HG02840 (cell line): ENCODE measurements at regions not wholly inside any gene's neighbourhood (a gene's known extent, or its start where the extent isn't known, plus 50 kb on each side); places are given as distances from the start of the nearest gene placed in this dataset.
"Not testable (repeated sequence)": the region's sequence is repeated elsewhere in the genome, so short reads cannot be mapped to it uniquely, and the experiment has no call there.

Experiments used
- ATAC-seq: cut with Tn5 transposase; IDR thresholded peaks from one replicate; pipeline ENCODE4 v1.9.1; 2021; ENCODE audit warnings: mild to moderate bottlenecking, moderate library complexity, moderate number of reproducible peaks; ENCODE audit not compliant: unreplicated experiment, low FRiP score

DNA sequence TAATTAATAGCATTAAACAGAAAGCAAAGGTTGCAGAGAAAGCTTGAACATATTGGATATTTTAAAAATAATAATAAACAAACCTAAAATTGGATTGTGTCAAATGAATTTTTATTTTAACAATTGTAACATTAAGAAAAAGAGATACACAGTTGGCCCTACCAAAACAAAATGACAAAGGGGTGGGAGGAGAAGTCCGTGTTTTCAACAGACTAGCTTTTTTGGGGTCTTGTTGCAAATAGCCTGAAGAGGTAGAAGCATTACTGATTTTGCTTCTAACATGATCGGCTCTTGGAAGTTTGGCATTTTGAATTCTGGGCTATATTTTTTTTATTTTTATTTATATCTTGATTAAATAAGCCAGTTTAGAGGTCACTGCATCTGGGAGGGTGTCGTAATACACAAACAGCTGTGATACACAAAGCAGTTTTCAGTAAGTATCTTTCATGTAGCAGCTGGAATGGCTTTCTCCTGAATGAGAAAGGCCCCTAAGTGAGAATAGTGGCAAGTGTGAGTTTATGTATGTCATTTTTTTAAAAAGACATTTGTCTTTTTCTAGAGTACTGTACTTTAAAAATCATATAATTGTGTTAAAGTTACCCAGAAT lies 85.5 kb upstream of the ZNF217 start:
- no peak for ATAC-seq

DNA sequence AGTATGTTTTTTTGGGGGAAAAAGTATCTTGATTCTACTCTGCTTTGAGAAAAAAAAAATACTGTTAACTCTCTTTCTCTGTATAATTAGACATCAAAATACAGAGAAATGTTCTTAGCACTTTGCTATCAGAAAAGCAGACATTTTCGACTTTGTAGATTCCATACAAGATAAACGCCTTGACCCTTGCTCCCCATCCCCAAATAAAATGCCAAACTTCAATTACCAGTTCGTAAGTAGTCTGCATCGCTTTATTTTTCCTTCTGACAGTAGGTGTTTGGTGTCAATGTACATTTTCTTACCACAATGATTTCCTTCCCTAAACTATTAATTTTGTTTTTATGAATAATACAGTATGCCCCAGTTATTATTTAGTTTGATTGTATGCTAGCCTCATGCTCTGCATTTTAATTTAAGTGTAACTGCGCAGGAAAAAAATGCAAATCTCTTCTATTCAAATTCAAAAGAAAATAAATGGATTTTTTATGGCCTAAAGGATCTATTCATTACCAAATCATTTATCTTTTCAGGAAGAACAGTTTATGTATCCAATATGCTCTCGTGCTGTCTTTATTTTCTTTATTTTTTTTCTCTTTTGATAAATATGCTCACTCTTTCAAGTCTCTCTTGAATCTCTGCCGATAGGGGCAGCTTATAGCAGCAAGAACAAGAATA lies 84.8 kb upstream of the ZNF217 start:
- no peak for ATAC-seq

DNA sequence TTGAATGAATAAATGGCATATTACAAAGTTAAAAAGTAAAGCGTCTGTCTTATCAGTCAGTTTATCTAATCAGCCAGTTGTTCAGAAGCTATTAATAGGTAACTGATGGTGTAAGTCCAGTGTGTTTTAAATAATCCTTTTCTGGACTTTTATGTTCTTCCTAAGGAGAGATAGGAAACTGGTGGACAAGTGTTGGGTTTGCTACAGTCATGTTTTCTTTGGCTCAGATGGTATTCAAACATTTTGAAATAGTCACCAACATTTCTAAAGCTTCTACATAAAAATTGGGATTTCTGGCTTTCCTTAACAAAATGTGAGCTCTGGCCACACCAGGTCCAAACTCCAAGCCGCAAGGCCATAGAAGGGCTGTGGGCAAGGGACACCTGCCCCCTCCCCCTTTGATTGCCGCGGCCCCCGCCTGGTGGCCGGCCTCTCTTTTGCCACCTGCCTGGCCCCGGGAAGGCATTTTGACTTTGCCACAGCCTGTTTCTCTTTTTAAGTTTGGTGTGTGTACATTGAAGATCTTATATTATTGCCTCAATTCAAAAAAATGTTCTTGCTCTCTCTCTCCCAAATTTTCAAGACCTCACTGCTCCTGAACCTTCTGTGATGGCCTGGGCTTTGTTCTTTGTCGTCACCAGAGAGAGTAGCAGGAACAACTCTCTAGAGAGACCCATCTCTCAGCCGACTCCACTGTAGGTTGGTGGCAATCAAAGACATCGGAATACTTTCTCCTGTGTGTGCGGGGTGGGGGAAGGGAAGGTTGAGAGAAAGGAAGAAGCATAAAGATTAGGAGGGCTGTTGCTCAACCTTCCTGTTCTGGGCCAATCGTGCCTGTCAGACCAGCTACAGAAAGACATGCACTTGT lies 84.0 kb upstream of the ZNF217 start:
- ATAC-seq = no peak

DNA sequence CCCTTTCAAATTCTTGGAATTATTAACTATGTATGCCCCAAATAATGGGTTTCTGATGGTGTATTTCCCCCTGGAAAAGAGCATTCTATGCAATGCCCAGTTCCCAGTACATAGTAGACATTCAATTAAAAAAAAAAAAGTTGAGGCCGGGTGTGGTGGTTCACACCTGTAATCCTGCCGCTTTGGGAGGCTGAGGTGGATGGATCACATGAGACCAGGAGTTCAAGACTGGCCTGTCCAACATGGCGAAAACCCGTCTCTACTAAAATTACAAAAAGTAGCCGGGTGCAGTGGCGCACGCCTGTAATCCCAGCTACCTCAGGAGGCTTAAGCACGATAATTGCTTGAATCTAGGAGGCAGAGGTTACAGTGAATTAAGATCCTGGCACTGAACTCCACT lies 83.3 kb upstream of the ZNF217 start:
- ATAC-seq = no peak

DNA sequence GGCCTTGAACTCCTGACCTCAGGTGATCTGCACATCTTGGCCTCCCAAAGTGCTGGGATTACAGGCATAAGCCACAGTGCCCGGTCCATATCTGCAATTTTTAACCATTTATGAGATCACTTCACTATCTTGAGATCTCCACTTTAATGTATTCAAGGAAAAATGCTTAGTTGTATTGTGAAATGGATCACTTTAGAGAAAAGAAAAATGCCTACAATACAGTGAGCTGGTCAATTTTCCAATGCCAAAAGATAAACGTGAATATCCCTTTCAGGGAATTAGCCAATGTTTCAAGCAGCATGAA lies 82.8 kb upstream of the ZNF217 start:
- no peak for ATAC-seq

DNA sequence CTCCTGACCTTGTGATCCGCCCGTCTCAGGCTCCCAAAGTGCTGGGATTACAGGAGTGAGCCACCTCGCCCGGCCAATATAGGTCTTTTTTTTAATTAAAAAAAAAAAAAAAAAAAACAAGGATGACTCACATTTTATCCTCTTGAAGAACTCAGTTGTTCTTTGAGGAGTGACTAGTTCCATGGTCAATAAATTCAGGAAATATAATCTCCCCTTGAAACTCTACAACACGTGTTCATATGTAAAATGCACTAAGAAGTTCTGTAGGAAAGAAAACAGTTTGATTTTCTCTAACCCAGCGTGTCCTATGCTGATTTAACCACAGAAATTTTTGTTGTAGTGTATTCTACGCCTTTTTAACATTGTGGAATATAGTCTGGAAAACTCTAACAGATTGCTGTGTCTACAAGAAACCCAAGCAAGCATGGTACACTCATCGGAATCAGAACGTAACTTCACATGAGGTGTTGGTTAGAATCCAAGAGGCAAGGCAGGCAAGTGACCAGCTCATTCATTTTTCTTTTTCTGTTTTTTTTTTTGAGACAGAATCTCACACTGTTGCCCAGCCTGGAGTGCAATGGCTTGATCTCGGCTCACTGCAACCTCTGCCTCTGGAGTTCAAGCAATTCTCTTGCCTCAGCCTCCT lies 79.0 kb upstream of the ZNF217 start:
- no peak for ATAC-seq

DNA sequence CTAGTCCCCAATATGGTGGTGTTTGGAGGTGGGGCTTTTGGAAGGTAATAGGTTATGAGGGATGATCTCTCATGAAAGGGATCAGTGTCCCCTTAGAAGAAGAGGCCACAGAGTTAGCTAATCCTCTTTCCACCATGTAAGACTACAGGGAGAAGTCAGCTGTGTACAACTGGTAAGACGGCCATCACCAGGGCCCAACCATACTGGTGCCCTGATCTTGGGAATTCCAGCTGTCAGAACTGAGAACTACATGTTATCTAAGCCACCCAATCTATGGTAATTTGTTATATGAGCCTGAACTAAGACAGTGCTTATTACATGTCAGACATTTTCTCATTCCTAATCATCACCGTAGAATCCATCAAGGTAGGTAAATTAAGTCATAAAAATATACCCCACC lies 77.7 kb upstream of the ZNF217 start:
- no peak for ATAC-seq

DNA sequence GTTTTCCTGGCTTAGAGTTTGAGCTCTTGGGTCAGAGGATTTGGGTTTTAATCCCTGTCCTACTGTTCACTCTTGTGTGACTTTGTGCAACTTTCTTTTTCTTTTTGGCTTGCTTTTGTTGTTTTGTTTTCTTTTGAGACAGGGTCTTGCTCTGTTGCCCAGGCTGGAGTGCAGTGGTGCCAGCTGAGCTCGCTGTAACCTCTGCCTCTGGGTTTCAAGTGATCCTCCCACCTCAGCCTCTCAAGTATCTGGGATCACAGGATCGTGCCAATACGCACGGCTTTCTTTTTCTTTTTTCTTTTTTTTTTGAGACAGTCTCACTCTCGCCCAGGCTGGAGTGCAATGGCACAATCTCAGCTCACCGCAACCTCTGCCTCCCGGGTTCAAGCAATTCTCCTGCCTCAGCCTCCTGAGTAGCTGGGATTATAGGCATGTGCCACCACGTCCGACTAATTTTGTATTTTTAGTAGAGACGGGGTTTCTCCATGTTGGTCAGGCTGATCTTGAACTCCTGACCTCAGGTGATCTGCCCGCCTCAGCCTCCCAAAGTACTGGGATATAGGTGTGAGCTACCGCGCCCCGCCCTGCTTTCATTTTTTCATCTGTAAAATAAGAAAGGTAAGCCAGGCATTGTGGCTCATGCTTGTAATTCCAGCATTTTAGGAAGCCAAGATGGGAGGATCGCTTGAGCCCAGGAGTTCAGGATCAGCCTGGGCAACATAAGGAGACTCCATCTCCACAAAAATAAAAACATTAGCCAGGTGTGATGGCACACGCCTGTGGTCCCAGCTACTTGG lies 76.1 kb upstream of the ZNF217 start:
- not testable (repeated sequence) for ATAC-seq

DNA sequence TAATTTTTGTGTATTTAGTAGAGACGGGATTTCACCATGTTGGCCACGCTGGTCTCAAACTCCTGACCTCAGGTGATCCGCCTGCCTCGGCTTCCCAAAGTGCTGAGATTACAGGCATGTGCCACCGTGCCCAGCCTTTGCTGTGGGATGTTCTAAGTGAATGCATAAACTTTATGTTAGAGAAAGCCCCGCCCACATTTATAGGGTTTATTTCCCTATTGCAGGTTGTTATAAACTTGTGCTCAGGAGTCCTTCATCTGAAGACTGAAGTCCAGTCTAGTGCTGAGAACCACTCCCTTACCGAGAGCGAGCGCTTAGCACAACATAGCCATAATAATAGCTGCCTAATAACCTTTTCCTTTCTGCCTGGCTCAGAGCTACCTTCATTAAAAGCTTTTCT lies 75.4 kb upstream of the ZNF217 start:
- no peak for ATAC-seq

DNA sequence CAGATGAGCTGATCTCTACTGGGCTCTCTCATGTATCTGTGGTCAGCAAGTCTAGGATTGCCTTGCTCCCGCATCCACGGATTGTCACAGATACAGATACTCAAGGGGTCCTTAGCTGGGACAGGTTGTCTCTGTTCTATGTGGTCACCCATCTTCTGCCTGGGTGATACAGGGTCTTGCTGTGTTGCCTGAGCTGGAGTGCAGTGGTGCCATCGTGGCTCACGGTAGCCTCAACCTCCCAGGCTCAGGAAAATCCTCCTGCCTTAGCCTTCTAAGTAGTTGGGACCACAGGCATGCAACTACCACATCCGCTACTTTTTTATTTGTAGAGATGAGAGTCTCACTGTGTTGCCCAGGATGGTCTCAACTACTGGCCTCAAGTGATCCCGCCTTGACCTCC lies 72.5 kb upstream of the ZNF217 start:
- ATAC-seq = no peak

DNA sequence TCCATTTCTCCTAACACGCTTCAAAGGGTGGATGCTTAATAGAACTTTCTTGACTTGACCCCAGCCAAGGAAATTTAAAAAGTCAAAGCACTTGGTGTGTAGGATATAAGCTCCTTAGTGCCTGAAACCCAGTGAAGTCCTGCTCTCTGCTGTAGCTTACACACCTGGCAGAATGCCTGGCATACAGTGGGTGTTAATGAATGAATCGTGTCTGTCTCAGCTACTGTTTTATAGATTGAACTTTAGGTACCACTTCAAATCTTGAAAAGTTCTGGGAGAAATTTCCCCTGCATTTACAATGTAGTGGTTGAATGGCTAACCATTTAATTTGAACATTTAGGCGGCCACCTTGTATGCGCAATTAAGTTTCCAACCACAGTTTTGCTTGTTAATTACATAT lies 70.5 kb upstream of the ZNF217 start:
- no peak for ATAC-seq

DNA sequence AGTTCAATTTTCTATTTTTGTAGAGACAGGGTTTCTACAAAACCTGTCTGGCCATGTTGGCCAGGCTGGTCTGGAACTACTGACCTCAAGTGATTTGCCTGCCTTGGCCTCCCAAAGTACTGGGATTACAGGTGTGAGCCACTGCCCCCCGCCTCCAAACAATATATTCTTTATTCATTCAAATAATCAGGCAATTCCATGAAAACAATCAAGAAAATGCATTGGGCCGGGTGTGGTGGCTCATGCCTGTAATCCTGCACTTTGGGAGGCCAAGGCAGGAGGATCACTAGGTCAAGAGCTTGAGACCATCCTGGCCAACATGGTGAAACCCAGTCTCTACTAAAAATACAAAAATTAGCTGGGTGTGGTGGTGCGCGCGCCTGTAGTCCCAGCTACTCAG lies 69.9 kb upstream of the ZNF217 start:
- not testable (repeated sequence) for ATAC-seq

DNA sequence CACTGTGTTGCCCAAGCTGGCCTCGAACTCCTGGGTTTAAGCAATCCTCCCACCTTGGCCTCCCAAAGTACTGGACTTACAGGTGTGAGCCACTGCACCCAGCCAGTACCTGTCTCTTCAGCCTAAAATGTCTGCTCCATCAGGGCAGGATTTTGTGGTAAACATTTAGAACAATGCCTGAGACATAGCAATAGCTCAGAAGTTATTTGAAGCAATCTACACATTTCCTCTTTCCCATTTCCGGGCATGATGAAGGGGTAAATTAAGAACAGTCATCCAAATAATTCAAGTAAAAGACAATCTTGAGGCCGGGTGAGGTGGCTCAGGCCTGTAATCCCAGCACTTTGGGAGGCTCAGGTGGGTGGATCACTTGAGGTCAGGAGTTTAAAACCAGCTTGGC lies 69.0 kb upstream of the ZNF217 start:
- no peak for ATAC-seq

DNA sequence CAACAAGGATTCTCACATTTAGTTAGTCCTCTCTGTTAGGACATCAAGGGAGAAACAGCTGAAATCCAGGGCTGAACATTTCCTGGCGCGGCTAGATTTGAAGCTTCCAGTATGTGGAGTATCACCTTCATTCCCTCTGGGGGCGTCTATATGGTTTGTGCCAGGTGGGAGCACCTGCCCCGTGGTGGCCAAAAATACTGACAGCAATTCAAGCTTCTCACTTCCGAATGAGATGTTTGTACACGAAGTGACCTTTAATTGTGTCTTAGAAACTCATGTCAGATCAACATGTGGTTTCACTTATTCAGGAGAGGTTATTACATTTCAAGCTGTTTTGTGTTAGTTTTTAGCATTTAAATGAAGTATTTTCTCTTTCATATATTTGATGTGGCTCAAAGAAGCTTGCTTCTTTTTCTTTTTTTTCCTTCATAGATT lies 67.3 kb upstream of the ZNF217 start:
- ATAC-seq = no peak

DNA sequence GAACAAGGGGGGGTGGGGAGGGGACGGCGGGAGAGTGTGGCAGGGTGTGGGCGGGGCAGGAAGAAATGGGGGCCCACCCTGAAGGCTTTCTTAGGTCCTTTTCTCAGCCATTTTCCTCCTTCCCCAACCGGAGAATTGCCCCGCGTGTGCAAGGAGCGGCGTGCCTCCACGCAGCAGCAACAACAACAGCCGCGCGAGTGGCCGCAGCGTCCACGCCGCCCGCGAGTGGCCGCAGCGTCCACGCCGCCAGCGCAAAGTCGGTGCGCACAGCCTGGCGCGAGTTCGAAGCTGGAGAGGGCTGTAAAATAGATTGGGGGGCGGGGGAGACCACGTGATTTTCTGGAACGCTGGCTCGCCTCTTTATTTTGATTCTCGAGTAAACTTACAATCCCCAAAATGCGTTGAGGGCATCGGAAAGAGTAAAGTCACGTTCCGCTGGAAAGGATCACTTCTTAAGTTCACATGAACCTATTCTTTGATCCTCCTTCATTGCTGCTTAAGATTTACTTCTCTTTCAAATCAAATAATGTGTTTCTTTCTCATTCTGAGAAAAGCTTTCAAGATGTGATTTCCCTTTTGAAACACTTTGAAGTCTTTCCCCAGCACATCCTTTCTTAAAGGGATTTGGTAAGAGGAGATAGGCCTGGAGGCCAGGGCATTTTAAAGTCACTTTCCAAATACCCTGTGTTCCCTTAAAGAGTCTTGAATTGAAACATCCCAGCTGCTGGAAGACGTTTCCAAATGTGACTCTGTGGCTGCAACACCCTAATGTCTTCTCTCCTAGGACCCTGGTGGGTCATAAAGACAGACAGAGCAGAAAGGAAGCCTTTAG lies 66.7 kb upstream of the ZNF217 start:
- ATAC-seq = no peak

DNA sequence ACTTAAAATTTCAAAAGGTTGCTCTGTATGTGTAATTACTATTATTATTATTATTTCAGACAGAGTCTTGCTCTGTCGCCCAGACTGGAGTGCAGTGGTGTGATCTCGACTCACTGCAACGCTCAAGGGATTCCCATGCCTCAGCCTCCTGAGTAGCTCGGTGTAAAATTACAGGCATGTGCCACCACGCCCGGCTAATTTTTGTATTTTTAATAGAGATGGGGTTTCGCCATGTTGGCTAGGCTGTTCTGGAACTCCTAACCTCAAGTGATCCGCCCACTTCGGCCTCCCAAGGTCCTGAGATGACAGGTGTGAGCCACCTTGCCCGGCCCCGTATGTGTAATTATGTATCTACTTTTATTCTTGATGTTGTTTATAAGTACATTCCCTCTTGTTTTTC lies 65.3 kb upstream of the ZNF217 start:
- no peak for ATAC-seq

DNA sequence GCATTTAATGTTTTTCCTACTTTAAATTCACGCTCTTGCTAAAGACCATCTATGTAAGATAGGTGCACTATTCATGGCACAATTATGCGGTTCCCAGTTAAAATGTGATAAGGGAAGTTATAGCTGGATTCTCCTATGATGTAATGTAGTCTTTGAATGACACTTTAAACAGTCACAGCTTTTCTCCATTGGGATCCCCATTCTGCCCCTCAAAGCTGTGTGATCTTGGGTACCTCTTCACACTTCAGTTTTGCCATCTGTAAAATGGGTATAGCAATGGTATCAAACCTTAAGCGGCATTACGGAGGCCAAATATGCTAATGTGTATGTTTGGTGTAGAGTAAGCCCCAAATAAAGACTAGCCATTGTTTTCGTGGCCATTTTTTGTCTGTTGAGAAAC lies 64.7 kb upstream of the ZNF217 start:
- no peak for ATAC-seq

DNA sequence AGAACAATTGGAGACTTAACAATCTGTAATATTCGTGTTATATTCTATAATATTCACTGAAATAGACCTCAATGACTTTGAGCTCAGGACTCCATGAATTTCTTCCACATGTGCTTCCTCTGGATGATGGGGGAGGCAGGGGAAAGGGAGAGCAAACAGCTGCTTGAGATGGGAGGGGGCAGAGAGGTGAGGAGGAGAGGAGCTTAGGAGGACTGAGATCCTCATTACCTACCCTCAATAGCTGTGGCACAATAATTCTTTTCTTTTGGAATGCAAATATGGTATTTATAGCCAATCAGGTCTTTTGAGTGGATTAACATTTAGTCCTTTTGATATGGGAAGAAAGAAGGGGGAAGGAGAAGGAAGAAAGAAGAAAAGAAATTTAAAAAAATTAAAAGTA lies 64.1 kb upstream of the ZNF217 start:
- ATAC-seq = no peak

DNA sequence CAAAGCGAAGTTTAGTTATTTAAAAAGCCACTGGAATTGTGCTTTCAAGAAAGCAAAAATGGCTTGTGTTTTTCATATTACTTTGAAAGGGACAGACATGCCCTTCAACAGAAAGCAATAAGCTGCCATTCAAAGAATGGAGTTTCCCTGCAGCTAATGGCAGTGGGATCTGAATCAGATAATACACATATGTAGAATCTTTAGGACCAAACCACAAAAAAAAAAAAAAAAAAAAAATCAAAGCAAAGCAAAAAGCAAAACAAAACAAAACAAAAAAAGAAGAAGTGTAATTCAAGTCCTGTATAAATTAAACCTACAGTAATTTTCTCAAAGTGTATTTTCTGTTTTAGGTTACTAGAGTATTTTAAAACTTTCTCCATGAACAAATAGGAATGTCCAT lies 63.6 kb upstream of the ZNF217 start:
- ATAC-seq = no peak
